Gastrocnemius medialis (tissue), 4 donors: ENCODE measurements at regions not wholly inside any gene's neighbourhood (a gene's known extent, or its start where the extent isn't known, plus 50 kb on each side); places are given as distances from the start of the nearest gene placed in this dataset.

Experiments used
- POLR2A ChIP-seq, 2 donors: fragments of 450-650 bp; IDR thresholded peaks; one replicate each; pipeline ENCODE4 v1.6.1; 2017; ENCODE audit warnings: antibody characterized with exemption in 2 of 2, mild to moderate bottlenecking in 2 of 2, moderate library complexity in 2 of 2
- TF ChIP-seq, protein P1 (sequence below), 5 experiments: fragments of 450-650 bp in 3 of 5; fragments of 200-600 bp in 2 of 5; sonication (generic) in 2 of 5; IDR thresholded peaks in 4 of 5; conservative IDR thresholded peaks in 1 of 5; 1 replicate in 4 of 5; 2 replicates in 1 of 5; pipeline ENCODE4 v1.5.1; 2016 to 2019; ENCODE audit warnings: antibody characterized with exemption in 5 of 5, mild to moderate bottlenecking in 3 of 5, moderate library complexity in 3 of 5

GRCh38 chr6:92593201-92593600 lies 826.2 kb downstream of the EPHA7 start:
- TF ChIP-seq, protein P1, sequence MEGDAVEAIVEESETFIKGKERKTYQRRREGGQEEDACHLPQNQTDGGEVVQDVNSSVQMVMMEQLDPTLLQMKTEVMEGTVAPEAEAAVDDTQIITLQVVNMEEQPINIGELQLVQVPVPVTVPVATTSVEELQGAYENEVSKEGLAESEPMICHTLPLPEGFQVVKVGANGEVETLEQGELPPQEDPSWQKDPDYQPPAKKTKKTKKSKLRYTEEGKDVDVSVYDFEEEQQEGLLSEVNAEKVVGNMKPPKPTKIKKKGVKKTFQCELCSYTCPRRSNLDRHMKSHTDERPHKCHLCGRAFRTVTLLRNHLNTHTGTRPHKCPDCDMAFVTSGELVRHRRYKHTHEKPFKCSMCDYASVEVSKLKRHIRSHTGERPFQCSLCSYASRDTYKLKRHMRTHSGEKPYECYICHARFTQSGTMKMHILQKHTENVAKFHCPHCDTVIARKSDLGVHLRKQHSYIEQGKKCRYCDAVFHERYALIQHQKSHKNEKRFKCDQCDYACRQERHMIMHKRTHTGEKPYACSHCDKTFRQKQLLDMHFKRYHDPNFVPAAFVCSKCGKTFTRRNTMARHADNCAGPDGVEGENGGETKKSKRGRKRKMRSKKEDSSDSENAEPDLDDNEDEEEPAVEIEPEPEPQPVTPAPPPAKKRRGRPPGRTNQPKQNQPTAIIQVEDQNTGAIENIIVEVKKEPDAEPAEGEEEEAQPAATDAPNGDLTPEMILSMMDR (IDR thresholded peaks at IDR 0.05 in 4 of 5, conservative IDR thresholded peaks at IDR 0.05 in 1 of 5), result no peak
- no peak for TF ChIP-seq POLR2A (IDR thresholded peaks at IDR 0.05)
